ENCODE measurements at regions not wholly inside any gene's neighbourhood (a gene's known extent, or its start where the extent isn't known, plus 50 kb on each side); places are given as distances from the start of the nearest gene placed in this dataset.

- Histone ChIP-seq H3K27me3 (ENCODE audit: insufficient read depth, low read length) (no peaks in the 10 kb centered on the region), H3K36me3 (ENCODE audit: insufficient read depth, low read length) (no peaks in the 10 kb centered on the region), H2AFZ (ENCODE audit: low read length, unreplicated experiment) (no peak overlapping the region), H3K4me3 (ENCODE audit: low read depth, low read length) (no peak overlapping the region), H3K27ac (ENCODE audit: low read depth, low read length) (no peak overlapping the region), H3K79me2 (ENCODE audit: control insufficient read depth, insufficient read depth, low read length, unreplicated experiment) (no peaks in the 10 kb centered on the region), H3K4me1 (ENCODE audit: control insufficient read depth, insufficient read depth, low read length, unreplicated experiment) (no peaks in the 10 kb centered on the region)
Measured at GRCh38 chr9:82410306-82410705, 421.7 kb downstream of the SPATA31D1 start.

- Histone ChIP-seq H3K36me3 (ENCODE audit: insufficient read depth, low read length) (no peaks in the 10 kb centered on the region), H3K79me2 (ENCODE audit: control insufficient read depth, insufficient read depth, low read length, unreplicated experiment) (no peaks in the 10 kb centered on the region), H3K27ac (ENCODE audit: low read depth, low read length) (no peak overlapping the region), H3K27me3 (ENCODE audit: insufficient read depth, low read length) (no peaks in the 10 kb centered on the region), H3K4me1 (ENCODE audit: control insufficient read depth, insufficient read depth, low read length, unreplicated experiment) (no peaks in the 10 kb centered on the region), H2AFZ (ENCODE audit: low read length, unreplicated experiment) (no peak overlapping the region), H3K4me3 (ENCODE audit: low read depth, low read length) (no peak overlapping the region)
Measured at GRCh38 chr9:82410866-82411265, 422.3 kb downstream of the SPATA31D1 start.

GRCh38 chr9:82412586-82413305, 424.2 kb downstream of the SPATA31D1 start:
- H3K4me1 ChIP-seq (ENCODE audit: control insufficient read depth, insufficient read depth, low read length, unreplicated experiment) = no peaks in the 10 kb centered on the region
- no peak overlapping the region for H3K4me3 ChIP-seq (ENCODE audit: low read depth, low read length)
- H3K79me2 ChIP-seq (ENCODE audit: control insufficient read depth, insufficient read depth, low read length, unreplicated experiment) = no peaks in the 10 kb centered on the region
- H3K27me3 ChIP-seq (ENCODE audit: insufficient read depth, low read length) = no peaks in the 10 kb centered on the region
- no peaks in the 10 kb centered on the region for H3K36me3 ChIP-seq (ENCODE audit: insufficient read depth, low read length)
- no peak overlapping the region for H2AFZ ChIP-seq (ENCODE audit: low read length, unreplicated experiment)
- H3K27ac ChIP-seq (ENCODE audit: low read depth, low read length) = no peak overlapping the region

- Histone ChIP-seq H3K36me3 (ENCODE audit: insufficient read depth, low read length) (no peaks in the 10 kb centered on the region), H2AFZ (ENCODE audit: low read length, unreplicated experiment) (no peak overlapping the region), H3K4me3 (ENCODE audit: low read depth, low read length) (no peak overlapping the region), H3K4me1 (ENCODE audit: control insufficient read depth, insufficient read depth, low read length, unreplicated experiment) (no peaks in the 10 kb centered on the region), H3K27ac (ENCODE audit: low read depth, low read length) (no peak overlapping the region), H3K27me3 (ENCODE audit: insufficient read depth, low read length) (no peaks in the 10 kb centered on the region), H3K79me2 (ENCODE audit: control insufficient read depth, insufficient read depth, low read length, unreplicated experiment) (no peaks in the 10 kb centered on the region)
Measured at GRCh38 chr9:82417501-82417900, 428.9 kb downstream of the SPATA31D1 start.

- H3K4me3 ChIP-seq (ENCODE audit: low read depth, low read length) = no peak overlapping the region
- H3K4me1 ChIP-seq (ENCODE audit: control insufficient read depth, insufficient read depth, low read length, unreplicated experiment) = no peaks in the 10 kb centered on the region
- no peak overlapping the region for H2AFZ ChIP-seq (ENCODE audit: low read length, unreplicated experiment)
Measured at GRCh38 chr9:82418334-82418733, 429.8 kb downstream of the SPATA31D1 start.

GRCh38 chr9:82419696-82420486, 431.3 kb downstream of the SPATA31D1 start:
- H3K4me1 ChIP-seq (ENCODE audit: control insufficient read depth, insufficient read depth, low read length, unreplicated experiment) = no peaks in the 10 kb centered on the region
- no peaks in the 10 kb centered on the region for H3K36me3 ChIP-seq (ENCODE audit: insufficient read depth, low read length)
- H3K27me3 ChIP-seq (ENCODE audit: insufficient read depth, low read length) = no peaks in the 10 kb centered on the region
- no peak overlapping the region for H2AFZ ChIP-seq (ENCODE audit: low read length, unreplicated experiment)
- no peaks in the 10 kb centered on the region for H3K79me2 ChIP-seq (ENCODE audit: control insufficient read depth, insufficient read depth, low read length, unreplicated experiment)
- no peak overlapping the region for H3K27ac ChIP-seq (ENCODE audit: low read depth, low read length)
- no peak overlapping the region for H3K4me3 ChIP-seq (ENCODE audit: low read depth, low read length)

More at GRCh38 chr9:82418334-82418733, 429.8 kb downstream of the SPATA31D1 start:
- Histone ChIP-seq H3K27ac (ENCODE audit: low read depth, low read length) (no peak overlapping the region), H3K79me2 (ENCODE audit: control insufficient read depth, insufficient read depth, low read length, unreplicated experiment) (no peaks in the 10 kb centered on the region), H3K36me3 (ENCODE audit: insufficient read depth, low read length) (no peaks in the 10 kb centered on the region), H3K27me3 (ENCODE audit: insufficient read depth, low read length) (no peaks in the 10 kb centered on the region)

GRCh38 chr9:82421498-82421897, 432.9 kb downstream of the SPATA31D1 start:
- Histone ChIP-seq H3K36me3 (ENCODE audit: insufficient read depth, low read length) (no peaks in the 10 kb centered on the region), H3K4me3 (ENCODE audit: low read depth, low read length) (no peak overlapping the region), H2AFZ (ENCODE audit: low read length, unreplicated experiment) (no peak overlapping the region), H3K27ac (ENCODE audit: low read depth, low read length) (no peak overlapping the region), H3K79me2 (ENCODE audit: control insufficient read depth, insufficient read depth, low read length, unreplicated experiment) (no peaks in the 10 kb centered on the region), H3K4me1 (ENCODE audit: control insufficient read depth, insufficient read depth, low read length, unreplicated experiment) (no peaks in the 10 kb centered on the region), H3K27me3 (ENCODE audit: insufficient read depth, low read length) (no peaks in the 10 kb centered on the region)

GRCh38 chr9:82423700-82424099, 435.1 kb downstream of the SPATA31D1 start:
- no peak overlapping the region for H3K4me3 ChIP-seq (ENCODE audit: low read depth, low read length)
- H3K79me2 ChIP-seq (ENCODE audit: control insufficient read depth, insufficient read depth, low read length, unreplicated experiment) = no peaks in the 10 kb centered on the region
- H3K36me3 ChIP-seq (ENCODE audit: insufficient read depth, low read length) = no peaks in the 10 kb centered on the region
- no peaks in the 10 kb centered on the region for H3K4me1 ChIP-seq (ENCODE audit: control insufficient read depth, insufficient read depth, low read length, unreplicated experiment)
- no peak overlapping the region for H2AFZ ChIP-seq (ENCODE audit: low read length, unreplicated experiment)
- no peak overlapping the region for H3K27ac ChIP-seq (ENCODE audit: low read depth, low read length)
- no peaks in the 10 kb centered on the region for H3K27me3 ChIP-seq (ENCODE audit: insufficient read depth, low read length)

- no peak overlapping the region for H3K27ac ChIP-seq (ENCODE audit: low read depth, low read length)
- no peaks in the 10 kb centered on the region for H3K36me3 ChIP-seq (ENCODE audit: insufficient read depth, low read length)
- H3K79me2 ChIP-seq (ENCODE audit: control insufficient read depth, insufficient read depth, low read length, unreplicated experiment) = no peaks in the 10 kb centered on the region
- H3K4me1 ChIP-seq (ENCODE audit: control insufficient read depth, insufficient read depth, low read length, unreplicated experiment) = no peaks in the 10 kb centered on the region
- H2AFZ ChIP-seq (ENCODE audit: low read length, unreplicated experiment) = no peak overlapping the region
- H3K4me3 ChIP-seq (ENCODE audit: low read depth, low read length) = no peak overlapping the region
- H3K27me3 ChIP-seq (ENCODE audit: insufficient read depth, low read length) = no peaks in the 10 kb centered on the region
Measured at GRCh38 chr9:82424599-82425120, 436.1 kb downstream of the SPATA31D1 start.

- Histone ChIP-seq H3K4me1 (ENCODE audit: control insufficient read depth, insufficient read depth, low read length, unreplicated experiment) (no peaks in the 10 kb centered on the region), H3K27ac (ENCODE audit: low read depth, low read length) (no peak overlapping the region), H2AFZ (ENCODE audit: low read length, unreplicated experiment) (no peak overlapping the region), H3K27me3 (ENCODE audit: insufficient read depth, low read length) (no peaks in the 10 kb centered on the region), H3K36me3 (ENCODE audit: insufficient read depth, low read length) (no peaks in the 10 kb centered on the region), H3K4me3 (ENCODE audit: low read depth, low read length) (no peak overlapping the region), H3K79me2 (ENCODE audit: control insufficient read depth, insufficient read depth, low read length, unreplicated experiment) (no peaks in the 10 kb centered on the region)
Measured at GRCh38 chr9:82431121-82431520, 442.5 kb downstream of the SPATA31D1 start.

Measured in ACC112 (cell line).